A549 (cell line): ENCODE measurements at regions not wholly inside any gene's neighbourhood (a gene's known extent, or its start where the extent isn't known, plus 50 kb on each side); places are given as distances from the start of the nearest gene placed in this dataset.

ENCODE experiments used
- ESRRA ChIP-seq: fragments of 150-350 bp; IDR thresholded peaks from 2 replicates; pipeline ENCODE4 v1.6.1; 2014; ENCODE audit warnings: mild to moderate bottlenecking, low read length, borderline replicate concordance
- HDAC2 ChIP-seq: fragments of 200-600 bp; sonication (generic); IDR thresholded peaks from 2 replicates; pipeline ENCODE4 v1.6.1; 2016
- POLR2A ChIP-seq: IDR thresholded peaks from 2 replicates; pipeline ENCODE4 v1.6.1; 2012; ENCODE audit warnings: mild to moderate bottlenecking, low read length
- RAD21 ChIP-seq, 2 experiments: fragments of >200 bp in 1 of 2; sonication (Bioruptor Twin) in 1 of 2; formaldehyde crosslinking in 1 of 2; IDR thresholded peaks in 1 of 2; conservative IDR thresholded peaks in 1 of 2; 2 replicates in 1 of 2; 3 replicates in 1 of 2; pipeline ENCODE4 v1.6.1; 2012 to 2018; ENCODE audit warnings: inconsistent platforms in 1 of 2
- ZFP36 ChIP-seq: fragments of 450-650 bp; IDR thresholded peaks from 2 replicates; pipeline ENCODE4 v1.6.1; 2014; ENCODE audit warnings: borderline replicate concordance; ENCODE audit not compliant: partially characterized antibody
- TF ChIP-seq, protein P1 (sequence below): fragments of 450-650 bp; IDR thresholded peaks from 2 replicates; pipeline ENCODE4 v1.6.1; 2014; ENCODE audit warnings: antibody characterized with exemption

DNA sequence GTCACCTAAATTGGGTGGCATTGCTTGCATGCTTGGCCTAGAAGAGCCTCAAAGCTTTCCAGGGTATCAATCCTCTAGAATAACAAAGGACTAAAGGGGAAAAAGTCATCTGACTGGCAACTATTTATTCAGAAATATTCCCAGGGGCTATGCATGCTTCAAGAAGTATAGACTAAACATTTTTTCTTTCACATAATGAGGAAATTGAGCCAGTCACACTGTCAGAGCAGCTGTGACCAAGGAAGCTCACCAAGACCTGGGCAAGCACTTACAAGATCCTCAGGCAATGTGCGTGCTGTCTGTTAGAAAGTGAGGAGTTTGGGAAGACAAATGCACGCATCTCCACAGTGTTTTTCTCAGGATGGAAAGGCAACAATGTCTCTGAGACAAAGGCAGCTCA is 747.2 kb downstream of the DIAPH3 start:
- TF ChIP-seq ZFP36 = no peak
- no peak for TF ChIP-seq ESRRA
- TF ChIP-seq RAD21 (conservative IDR thresholded peaks at IDR 0.05 in 1 of 2, IDR thresholded peaks at IDR 0.05 in 1 of 2) = no peak
- no peak for TF ChIP-seq HDAC2
- TF ChIP-seq POLR2A = no peak
- TF ChIP-seq, protein P1, sequence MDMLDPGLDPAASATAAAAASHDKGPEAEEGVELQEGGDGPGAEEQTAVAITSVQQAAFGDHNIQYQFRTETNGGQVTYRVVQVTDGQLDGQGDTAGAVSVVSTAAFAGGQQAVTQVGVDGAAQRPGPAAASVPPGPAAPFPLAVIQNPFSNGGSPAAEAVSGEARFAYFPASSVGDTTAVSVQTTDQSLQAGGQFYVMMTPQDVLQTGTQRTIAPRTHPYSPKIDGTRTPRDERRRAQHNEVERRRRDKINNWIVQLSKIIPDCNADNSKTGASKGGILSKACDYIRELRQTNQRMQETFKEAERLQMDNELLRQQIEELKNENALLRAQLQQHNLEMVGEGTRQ = no peak
